Ascending aorta (tissue), 2 donors: ENCODE measurements at regions not wholly inside any gene's neighbourhood (a gene's known extent, or its start where the extent isn't known, plus 50 kb on each side); places are given as distances from the start of the nearest gene placed in this dataset.
"Not testable (repeated sequence)": the region's sequence is repeated elsewhere in the genome, so short reads cannot be mapped to it uniquely, and the experiment has no call there.

Experiments used
- DNase-seq, 2 donors: peaks; one replicate each; pipeline ENCODE4 v3.0.0-alpha.2; 2019; ENCODE audit warnings: low spot score in 2 of 2
- H3K27ac ChIP-seq, 2 donors: fragments of 200-600 bp; sonication (generic); one replicate each; pipeline ENCODE4 v1.5.1; 2016 to 2017; ENCODE audit warnings: mild to moderate bottlenecking in 1 of 2
- H3K27me3 ChIP-seq: fragments of 200-600 bp; sonication (generic); one replicate; pipeline ENCODE4 v1.5.1; 2017
- H3K36me3 ChIP-seq, 2 donors: fragments of 200-600 bp; sonication (generic); one replicate each; pipeline ENCODE4 v1.5.1; 2016
- H3K4me1 ChIP-seq, 2 donors: fragments of 200-600 bp; sonication (generic); one replicate each; pipeline ENCODE4 v1.5.1; 2016 to 2017; ENCODE audit warnings: mild to moderate bottlenecking in 1 of 2
- H3K4me3 ChIP-seq, 2 donors: fragments of 200-600 bp; sonication (generic); one replicate each; pipeline ENCODE4 v1.5.1; 2016 to 2017; ENCODE audit warnings: mild to moderate bottlenecking in 1 of 2
- H3K9me3 ChIP-seq, 2 donors: fragments of 200-600 bp; sonication (generic); one replicate each; pipeline ENCODE4 v1.5.1; 2016
- intact Hi-C: fragments of 100-400 bp; cut with DNase I; formaldehyde crosslinking; loops from one replicate; pipeline ENCODE4 v1.15.1; 2023
- TF ChIP-seq, protein P1 (sequence below), 3 experiments: fragments of 200-600 bp in 2 of 3; fragments of 450-650 bp in 1 of 3; sonication (generic) in 2 of 3; IDR thresholded peaks; one replicate each; pipeline ENCODE4 v1.5.1; 2016 to 2019; ENCODE audit warnings: antibody characterized with exemption in 3 of 3, mild to moderate bottlenecking in 1 of 3, moderate library complexity in 1 of 3

DNA sequence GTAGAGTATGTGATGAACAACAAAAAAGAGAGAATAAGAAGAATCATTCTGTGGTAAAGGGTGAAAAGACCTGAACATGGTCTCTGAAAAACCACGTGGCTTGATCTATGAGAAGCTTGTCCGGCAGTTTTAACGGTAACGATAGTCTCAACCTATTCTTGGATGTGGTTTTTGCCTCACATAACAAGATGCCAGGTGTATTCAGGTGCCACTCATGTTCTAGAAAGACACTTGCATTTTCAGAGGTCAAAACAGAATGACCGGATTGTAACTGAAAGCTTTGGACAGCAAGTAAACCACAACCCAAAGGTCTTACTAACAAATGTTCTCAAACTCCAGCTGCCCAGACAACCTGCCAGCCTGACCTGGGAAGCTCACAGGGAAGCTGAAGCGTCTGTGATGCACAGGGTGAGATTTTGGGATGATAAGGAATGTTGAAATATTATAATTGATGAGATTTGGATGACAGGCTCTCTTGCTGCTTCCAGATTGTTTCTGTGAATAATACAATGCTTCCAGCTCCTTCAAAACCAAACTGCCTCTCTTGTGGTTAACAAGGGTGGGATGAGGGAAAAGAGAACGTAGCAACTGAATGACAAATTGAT, 137.4 kb upstream of the GRB10 start:
- Histone ChIP-seq H3K4me1 (no peaks in the 10 kb centered on the region), H3K9me3 (no peaks in the 10 kb centered on the region), H3K4me3 (no peak overlapping the region), H3K27ac (no peak overlapping the region), H3K36me3 (no peaks in the 10 kb centered on the region), H3K27me3 (no peaks in the 10 kb centered on the region)
- no peak for DNase-seq
- TF ChIP-seq, protein P1, sequence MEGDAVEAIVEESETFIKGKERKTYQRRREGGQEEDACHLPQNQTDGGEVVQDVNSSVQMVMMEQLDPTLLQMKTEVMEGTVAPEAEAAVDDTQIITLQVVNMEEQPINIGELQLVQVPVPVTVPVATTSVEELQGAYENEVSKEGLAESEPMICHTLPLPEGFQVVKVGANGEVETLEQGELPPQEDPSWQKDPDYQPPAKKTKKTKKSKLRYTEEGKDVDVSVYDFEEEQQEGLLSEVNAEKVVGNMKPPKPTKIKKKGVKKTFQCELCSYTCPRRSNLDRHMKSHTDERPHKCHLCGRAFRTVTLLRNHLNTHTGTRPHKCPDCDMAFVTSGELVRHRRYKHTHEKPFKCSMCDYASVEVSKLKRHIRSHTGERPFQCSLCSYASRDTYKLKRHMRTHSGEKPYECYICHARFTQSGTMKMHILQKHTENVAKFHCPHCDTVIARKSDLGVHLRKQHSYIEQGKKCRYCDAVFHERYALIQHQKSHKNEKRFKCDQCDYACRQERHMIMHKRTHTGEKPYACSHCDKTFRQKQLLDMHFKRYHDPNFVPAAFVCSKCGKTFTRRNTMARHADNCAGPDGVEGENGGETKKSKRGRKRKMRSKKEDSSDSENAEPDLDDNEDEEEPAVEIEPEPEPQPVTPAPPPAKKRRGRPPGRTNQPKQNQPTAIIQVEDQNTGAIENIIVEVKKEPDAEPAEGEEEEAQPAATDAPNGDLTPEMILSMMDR (IDR thresholded peaks at IDR 0.05) = no peak
- intact Hi-C loops = no loop called here

DNA sequence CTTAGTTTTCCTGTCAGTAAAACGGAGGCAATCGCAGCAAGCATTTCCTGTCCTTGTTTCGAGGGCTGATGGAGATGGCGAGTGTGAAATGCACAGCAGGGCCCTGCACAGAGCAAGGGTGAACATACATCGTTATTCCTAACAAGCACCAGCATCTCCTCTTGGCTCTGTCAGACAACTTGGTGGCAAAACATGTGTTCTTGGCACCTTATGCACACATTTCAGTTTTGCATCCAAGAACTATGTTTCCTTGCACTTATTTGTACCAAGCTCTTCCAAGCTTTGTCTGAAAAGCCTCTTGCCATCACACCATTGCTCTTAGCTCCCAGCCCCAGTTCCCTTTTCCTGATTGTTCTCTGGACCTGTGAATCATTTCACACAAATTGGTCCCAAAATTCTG, 132.9 kb upstream of the GRB10 start:
- intact Hi-C loops = no loop called here
- TF ChIP-seq, protein P1 (IDR thresholded peaks at IDR 0.05) = no peak
- Histone ChIP-seq H3K4me1 (no peaks in the 10 kb centered on the region), H3K4me3 (no peak overlapping the region), H3K9me3 (no peaks in the 10 kb centered on the region), H3K27ac (no peak overlapping the region), H3K36me3 (no peaks in the 10 kb centered on the region), H3K27me3 (no peaks in the 10 kb centered on the region)
- DNase-seq = no peak

DNA sequence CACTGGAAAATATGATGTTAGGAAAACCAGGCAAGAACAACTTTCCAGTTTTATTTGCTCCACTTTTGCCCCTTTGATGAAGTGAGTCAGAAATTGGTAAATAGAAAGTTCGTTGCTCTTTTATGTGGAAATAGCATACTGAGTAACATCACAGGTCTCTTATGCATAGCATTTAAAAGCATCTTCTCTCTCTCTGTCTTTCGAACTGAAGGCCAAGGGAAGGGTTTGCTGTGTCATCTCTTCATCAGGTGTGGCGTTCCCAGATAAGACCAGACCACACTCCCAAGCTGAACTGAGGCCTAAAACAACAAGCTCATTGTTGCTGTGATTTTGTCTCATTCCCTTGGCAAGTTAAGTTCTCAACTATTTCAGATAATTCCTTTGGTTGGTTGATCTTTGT, 131.8 kb upstream of the GRB10 start:
- no peaks in the 10 kb centered on the region for H3K9me3 ChIP-seq
- no peak for DNase-seq
- no peak overlapping the region for H3K27ac ChIP-seq
- intact Hi-C loops = no loop called here
- no peaks in the 10 kb centered on the region for H3K36me3 ChIP-seq
- no peak overlapping the region for H3K4me3 ChIP-seq
- TF ChIP-seq, protein P1 (IDR thresholded peaks at IDR 0.05) = no peak
- H3K4me1 ChIP-seq = no peaks in the 10 kb centered on the region
- H3K27me3 ChIP-seq = no peaks in the 10 kb centered on the region

DNA sequence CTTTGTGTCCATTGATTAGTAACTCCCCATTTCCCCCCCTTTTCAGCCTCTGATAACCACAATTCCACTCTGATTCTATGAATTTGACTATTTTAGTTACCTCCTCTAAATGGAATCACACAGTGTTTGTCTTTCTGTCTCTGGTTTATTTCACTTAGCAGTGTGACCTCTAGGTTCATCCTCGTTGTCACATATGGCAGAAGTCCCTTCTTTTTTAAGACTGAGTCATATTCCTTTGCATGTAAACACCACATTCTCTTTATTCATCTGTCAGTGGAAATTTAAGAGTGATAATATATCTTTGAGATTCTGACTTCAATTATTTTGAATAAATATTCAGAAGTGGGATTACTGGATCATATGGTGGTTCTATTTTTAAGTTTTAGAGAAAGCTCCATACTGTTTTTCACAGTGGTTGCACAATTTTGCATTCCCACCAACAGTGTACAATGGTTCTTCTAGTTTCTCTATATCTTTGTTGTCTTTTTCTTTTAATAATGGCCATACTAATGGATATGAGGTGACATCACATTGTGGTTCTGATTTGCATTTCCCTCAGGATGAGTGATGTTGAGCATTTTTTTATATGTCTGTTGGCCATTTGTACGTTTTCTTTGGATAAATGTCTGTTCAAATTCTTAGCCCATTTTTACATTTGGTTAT, 126.1 kb upstream of the GRB10 start:
- Histone ChIP-seq H3K4me3 (no peak overlapping the region), H3K27ac (no peak overlapping the region), H3K27me3 (no peaks in the 10 kb centered on the region), H3K4me1 (no peaks in the 10 kb centered on the region), H3K36me3 (no peaks in the 10 kb centered on the region), H3K9me3 (no peaks in the 10 kb centered on the region)
- TF ChIP-seq, protein P1 (IDR thresholded peaks at IDR 0.05) = no peak
- intact Hi-C loops = no loop called here
- DNase-seq = no peak

DNA sequence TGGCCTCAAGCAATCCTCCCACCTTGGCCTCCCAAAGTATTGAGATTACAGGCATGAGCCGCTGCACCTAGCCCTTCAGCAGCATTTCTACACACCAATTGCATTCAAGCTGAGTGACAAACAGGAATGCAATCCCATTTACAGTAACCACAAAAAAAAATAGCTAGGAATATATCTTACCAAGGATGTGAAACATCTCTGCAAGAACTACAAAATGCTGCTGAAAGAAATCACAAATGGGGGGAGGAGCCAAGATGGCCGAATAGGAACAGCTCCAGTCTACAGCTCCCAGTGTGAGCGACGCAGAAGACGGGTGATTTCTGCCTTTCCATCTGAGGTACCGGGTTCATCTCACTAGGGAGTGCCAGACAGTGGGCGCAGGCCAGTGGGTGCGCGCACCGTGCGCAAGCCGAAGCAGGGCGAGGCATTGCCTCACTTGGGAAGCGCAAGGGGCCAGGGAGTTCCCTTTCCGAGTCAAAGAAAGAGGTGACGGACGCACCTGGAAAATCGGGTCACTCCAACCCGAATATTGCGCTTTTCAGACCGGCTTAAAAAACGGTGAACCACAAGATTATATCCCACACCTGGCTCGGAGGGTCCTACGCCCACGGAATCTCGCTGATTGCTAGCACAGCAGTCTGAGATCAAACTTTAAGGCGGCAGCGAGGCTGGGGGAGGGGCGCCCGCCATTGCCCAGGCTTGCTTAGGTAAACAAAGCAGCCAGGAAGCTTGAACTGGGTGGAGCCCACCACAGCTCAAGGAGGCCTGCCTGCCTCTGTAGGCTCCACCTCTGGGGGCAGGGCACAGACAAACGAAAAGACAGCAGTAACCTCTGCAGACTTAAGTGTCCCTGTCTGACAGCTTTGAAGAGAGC, 116.1 kb upstream of the GRB10 start:
- H3K4me3 ChIP-seq, H3K36me3 ChIP-seq, H3K27me3 ChIP-seq, H3K27ac ChIP-seq, intact Hi-C loops, H3K9me3 ChIP-seq, DNase-seq, H3K4me1 ChIP-seq: not testable (repeated sequence)

GRCh38 chr7:50887061-50887460, 104.4 kb upstream of the GRB10 start:
- H3K27ac ChIP-seq, H3K4me1 ChIP-seq, H3K4me3 ChIP-seq, DNase-seq, H3K36me3 ChIP-seq, H3K9me3 ChIP-seq, H3K27me3 ChIP-seq, intact Hi-C loops: not testable (repeated sequence)
